A673 (cell line): ENCODE measurements at regions not wholly inside any gene's neighbourhood (a gene's known extent, or its start where the extent isn't known, plus 50 kb on each side); places are given as distances from the start of the nearest gene placed in this dataset.

Source experiments
- BruUV-seq: library from RNA; stranded (reverse); fragments of 400-500 nt; replicated peaks from 2 replicates; lab custom pipeline; 2021; lab: Mats Ljungman, UMichigan
- CTCF ChIA-PET: fragments of 300-600 bp; sonication (Branson Sonifier 250); formaldehyde crosslinking; loops from one replicate; lab custom pipeline; 2022; ENCODE audit warnings: antibody characterized with exemption; lab: Charles Lee
- POLR2A ChIA-PET: fragments of 300-600 bp; sonication (Branson Sonifier 250); formaldehyde crosslinking; loops from one replicate; lab custom pipeline; 2022; ENCODE audit warnings: antibody characterized with exemption; ENCODE audit not compliant: low non-redundant PET; lab: Charles Lee
- DNase-seq: peaks from one replicate; pipeline ENCODE4 v3.0.0-alpha.2; 2015; ENCODE audit warnings: low spot score
- H3K27ac ChIP-seq: fragments of 200-600 bp; sonication (generic); 2 replicates; pipeline ENCODE4 v1.5.1; 2016; ENCODE audit warnings: mixed run types, low read depth, mild to moderate bottlenecking, mixed read lengths, antibody characterized with exemption, low read length; ENCODE audit not compliant: poor library complexity, severe bottlenecking
- H3K27me3 ChIP-seq: fragments of 200-600 bp; sonication (generic); replicated peaks from 2 replicates; pipeline ENCODE4 v1.6.1; 2017; ENCODE audit warnings: mixed run types, low read depth, mild to moderate bottlenecking, mixed read lengths, antibody characterized with exemption, low read length; ENCODE audit not compliant: insufficient read depth, poor library complexity
- H3K36me3 ChIP-seq: fragments of 200-600 bp; sonication (generic); 2 replicates; pipeline ENCODE4 v1.6.1; 2016; ENCODE audit warnings: mixed run types, mild to moderate bottlenecking, mixed read lengths, antibody characterized with exemption, low read length; ENCODE audit not compliant: insufficient read depth, poor library complexity, severe bottlenecking
- H3K4me1 ChIP-seq: fragments of 200-600 bp; sonication (generic); 2 replicates; pipeline ENCODE4 v1.6.1; 2017; ENCODE audit warnings: mixed run types, mild to moderate bottlenecking, mixed read lengths, antibody characterized with exemption, low read length; ENCODE audit not compliant: insufficient read depth, poor library complexity, severe bottlenecking
- H3K4me3 ChIP-seq: fragments of 200-600 bp; sonication (generic); 2 replicates; pipeline ENCODE4 v1.5.1; 2016; ENCODE audit warnings: low read depth, mixed run types, mild to moderate bottlenecking, mixed read lengths, low read length; ENCODE audit not compliant: poor library complexity, severe bottlenecking
- H3K9me3 ChIP-seq: fragments of 200-600 bp; sonication (generic); 2 replicates; pipeline ENCODE4 v1.6.1; 2016; ENCODE audit warnings: mixed run types, low read depth, mild to moderate bottlenecking, mixed read lengths, antibody characterized with exemption, low read length; ENCODE audit not compliant: poor library complexity, severe bottlenecking
- EZH2 ChIP-seq: fragments of 200-600 bp; sonication (generic); IDR thresholded peaks from 2 replicates; pipeline ENCODE4 v1.6.1; 2017; ENCODE audit warnings: borderline replicate concordance, low read depth, mild to moderate bottlenecking, mixed read lengths, antibody characterized with exemption, low read length; ENCODE audit not compliant: poor library complexity, severe bottlenecking
- intact Hi-C: fragments of 100-400 bp; cut with micrococcal nuclease; formaldehyde crosslinking; loops from one replicate; pipeline ENCODE4 v1.10.0; 2022; ENCODE audit not compliant: unreplicated experiment
- TF ChIP-seq, protein P1 (sequence below): fragments of 300-800, 200-600 bp; sonication (generic); conservative IDR thresholded peaks from 2 replicates; pipeline ENCODE4 v1.5.1; 2017; ENCODE audit warnings: low read depth, mild to moderate bottlenecking, antibody characterized with exemption, low read length, moderate library complexity, mixed read lengths

DNA sequence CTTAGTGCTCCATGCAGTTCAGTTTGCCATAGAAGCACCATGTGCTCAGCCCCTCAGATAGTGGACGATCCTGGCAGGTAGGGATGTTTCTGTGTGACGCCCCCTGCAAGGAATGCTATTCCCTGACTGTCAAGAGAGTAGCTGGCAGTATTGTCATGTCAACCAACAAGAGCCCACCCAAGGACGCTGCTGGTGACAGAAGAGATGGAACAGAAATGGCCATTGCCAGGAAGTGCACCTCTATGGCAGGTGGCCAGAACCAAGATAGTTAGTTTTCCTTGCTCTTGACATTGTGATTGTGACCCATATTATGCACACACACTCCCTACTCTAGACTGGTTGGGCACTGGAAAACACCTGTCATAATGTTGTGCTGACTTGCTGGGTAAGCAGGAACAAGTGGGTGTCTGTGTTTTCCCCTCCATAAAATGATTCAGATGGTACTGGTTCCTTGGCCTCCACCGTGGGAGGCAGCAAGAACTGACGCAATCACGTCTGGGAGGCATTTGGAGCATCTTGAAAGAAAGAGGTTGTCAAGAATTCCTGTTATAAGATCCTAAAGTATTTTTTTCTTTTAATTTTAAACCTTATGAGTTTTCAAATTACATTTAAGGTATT lies 507.9 kb downstream of the MID1IP1 start:
- DNase-seq = peak; percentile 17
- ChIA-PET CTCF (no interaction called here), POLR2A (no interaction called here)
- H3K4me1 ChIP-seq = peaks cover 4% of the 10 kb centered on the region
- H3K4me3 ChIP-seq = no peak overlapping the region
- intact Hi-C loops = no loop called here
- no peak for TF ChIP-seq EZH2
- TF ChIP-seq, protein P1, sequence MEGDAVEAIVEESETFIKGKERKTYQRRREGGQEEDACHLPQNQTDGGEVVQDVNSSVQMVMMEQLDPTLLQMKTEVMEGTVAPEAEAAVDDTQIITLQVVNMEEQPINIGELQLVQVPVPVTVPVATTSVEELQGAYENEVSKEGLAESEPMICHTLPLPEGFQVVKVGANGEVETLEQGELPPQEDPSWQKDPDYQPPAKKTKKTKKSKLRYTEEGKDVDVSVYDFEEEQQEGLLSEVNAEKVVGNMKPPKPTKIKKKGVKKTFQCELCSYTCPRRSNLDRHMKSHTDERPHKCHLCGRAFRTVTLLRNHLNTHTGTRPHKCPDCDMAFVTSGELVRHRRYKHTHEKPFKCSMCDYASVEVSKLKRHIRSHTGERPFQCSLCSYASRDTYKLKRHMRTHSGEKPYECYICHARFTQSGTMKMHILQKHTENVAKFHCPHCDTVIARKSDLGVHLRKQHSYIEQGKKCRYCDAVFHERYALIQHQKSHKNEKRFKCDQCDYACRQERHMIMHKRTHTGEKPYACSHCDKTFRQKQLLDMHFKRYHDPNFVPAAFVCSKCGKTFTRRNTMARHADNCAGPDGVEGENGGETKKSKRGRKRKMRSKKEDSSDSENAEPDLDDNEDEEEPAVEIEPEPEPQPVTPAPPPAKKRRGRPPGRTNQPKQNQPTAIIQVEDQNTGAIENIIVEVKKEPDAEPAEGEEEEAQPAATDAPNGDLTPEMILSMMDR = no peak
- no peaks in the 10 kb centered on the region for H3K36me3 ChIP-seq
- no peaks in the 10 kb centered on the region for H3K9me3 ChIP-seq
- BruUV-seq = no TSS peak
- H3K27me3 ChIP-seq = no peaks in the 10 kb centered on the region
- no peak overlapping the region for H3K27ac ChIP-seq

- CTCF ChIA-PET = no interaction called here
- no peak overlapping the region for H3K27ac ChIP-seq
- BruUV-seq = no TSS peak
Observed at GRCh38 chrX:39309721-39310152, 508.5 kb downstream of the MID1IP1 start.

GRCh38 chrX:39310891-39311290 lies 509.6 kb downstream of the MID1IP1 start:
- no peaks in the 10 kb centered on the region for H3K36me3 ChIP-seq
- BruUV-seq = no TSS peak
- no peaks in the 10 kb centered on the region for H3K9me3 ChIP-seq
- intact Hi-C loops = no loop called here
- H3K27ac ChIP-seq = no peak overlapping the region
- no peak for DNase-seq
- TF ChIP-seq EZH2 = no peak
- TF ChIP-seq, protein P1 = no peak
- no peaks in the 10 kb centered on the region for H3K27me3 ChIP-seq
- H3K4me1 ChIP-seq = peaks cover 4% of the 10 kb centered on the region
- H3K4me3 ChIP-seq = no peak overlapping the region
- POLR2A ChIA-PET = no interaction called here
- CTCF ChIA-PET = no interaction called here

More at GRCh38 chrX:39309721-39310152, 508.5 kb downstream of the MID1IP1 start:
- H3K9me3 ChIP-seq = no peaks in the 10 kb centered on the region
- intact Hi-C loops = no loop called here
- H3K4me1 ChIP-seq = peaks cover 4% of the 10 kb centered on the region
- no peak for TF ChIP-seq EZH2
- TF ChIP-seq, protein P1 = no peak
- POLR2A ChIA-PET = no interaction called here
- H3K4me3 ChIP-seq = no peak overlapping the region
- DNase-seq = peak; percentile 14
- H3K36me3 ChIP-seq = no peaks in the 10 kb centered on the region
- H3K27me3 ChIP-seq = no peaks in the 10 kb centered on the region
